ENCODE measurements at regions not wholly inside any gene's neighbourhood (a gene's known extent, or its start where the extent isn't known, plus 50 kb on each side); places are given as distances from the start of the nearest gene placed in this dataset.

- TF ChIP-seq CTCF (IDR thresholded peaks at IDR 0.05), result no peak
- TF ChIP-seq POLR2A (IDR thresholded peaks at IDR 0.05), result no peak
Observed at GRCh38 chr3:63762180-63762579, 56.9 kb upstream of the C3orf49 start.
